GM13976 (cell line): ENCODE measurements at regions not wholly inside any gene's neighbourhood (a gene's known extent, or its start where the extent isn't known, plus 50 kb on each side); places are given as distances from the start of the nearest gene placed in this dataset.

Experiments used
- DNase-seq: peaks from one replicate; pipeline ENCODE4 v3.0.0; 2012; ENCODE audit warnings: low spot score
- CTCF ChIP-seq: IDR thresholded peaks from 2 replicates; pipeline ENCODE4 v1.5.1; 2012; ENCODE audit warnings: borderline replicate concordance, mild to moderate bottlenecking; ENCODE audit not compliant: insufficient read depth; ENCODE audit errors: extremely low read depth, missing control alignments, control extremely low read depth
- in situ Hi-C: fragments of 300-500 bp; cut with MboI; formaldehyde crosslinking; loops from one replicate; pipeline ENCODE4 v1.12.0; 2022; ENCODE audit warnings: low sequenced_read_pairs, mixed read lengths, inconsistent platforms; ENCODE audit not compliant: unreplicated experiment

DNA sequence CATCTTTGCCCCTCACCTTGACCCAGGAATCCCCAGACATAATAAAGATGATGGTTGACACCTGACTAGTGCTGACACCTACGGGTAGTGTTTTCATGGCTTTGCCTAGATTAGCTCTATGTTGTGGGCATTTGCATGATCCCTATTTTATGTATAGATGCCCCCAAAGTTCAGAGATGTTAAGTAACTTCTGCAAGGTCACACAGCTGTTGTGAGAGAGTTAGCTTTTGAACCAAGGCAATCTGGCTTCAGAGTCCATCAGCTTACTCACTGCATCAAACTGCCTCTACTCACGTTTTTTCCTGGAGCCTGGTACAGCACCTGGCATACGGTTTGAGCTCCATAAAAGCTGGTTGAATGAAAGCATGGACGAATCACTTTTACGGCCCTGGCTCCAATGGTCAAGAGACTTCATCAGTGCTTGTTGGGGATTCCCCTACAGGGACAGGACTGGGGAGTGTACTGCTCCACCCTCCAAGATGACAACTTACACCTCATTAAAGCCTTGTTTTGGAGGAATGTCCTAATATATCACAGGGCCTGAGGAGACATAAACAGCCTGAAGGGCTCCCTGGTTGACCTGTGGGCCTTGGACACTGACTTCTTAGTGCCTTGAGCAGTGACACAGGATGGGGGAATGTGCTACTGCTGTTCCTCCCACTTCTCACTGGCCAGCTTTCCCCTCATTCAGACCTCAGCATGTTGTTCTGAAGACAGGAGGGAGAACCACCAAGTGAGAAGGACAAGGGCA, 193.2 kb upstream of the ASIC2 start:
- no peak for TF ChIP-seq CTCF
- in situ Hi-C loops: no loop called here
- no peak for DNase-seq

DNA sequence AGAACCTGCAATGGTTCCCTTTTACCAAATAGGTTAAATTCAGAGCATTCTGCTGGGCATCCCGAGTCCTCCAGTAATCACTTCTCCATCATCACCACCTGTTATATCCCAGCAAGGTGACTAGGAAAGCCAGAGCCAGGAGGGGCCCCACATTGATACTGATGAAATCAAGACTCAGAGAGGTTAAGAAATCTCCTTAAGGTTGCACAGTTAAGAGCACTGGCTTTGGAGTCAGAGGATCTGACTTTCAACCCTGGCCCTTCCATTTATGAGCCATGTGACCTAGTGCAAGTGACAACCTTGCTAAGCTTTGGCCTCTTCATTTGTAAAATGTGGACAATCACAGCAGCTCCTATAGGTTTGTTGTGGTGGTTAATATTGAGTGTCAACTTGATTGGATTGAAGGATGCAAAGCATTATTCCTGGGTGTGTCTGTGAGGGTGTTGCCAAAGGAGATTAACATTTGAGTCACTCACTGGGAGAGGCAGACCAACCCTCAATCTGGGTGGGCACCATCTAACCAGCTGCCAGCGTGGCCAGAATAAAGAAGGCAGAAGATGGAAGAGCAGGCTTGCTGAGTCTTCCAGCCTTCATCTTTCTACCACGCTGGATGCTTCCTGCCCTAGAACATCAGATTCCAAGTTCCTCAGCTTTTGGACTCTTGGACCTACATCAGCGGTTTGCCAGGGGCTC, 194.2 kb upstream of the ASIC2 start:
- DNase-seq: no peak
- in situ Hi-C loops: no loop called here
- TF ChIP-seq CTCF: no peak

DNA sequence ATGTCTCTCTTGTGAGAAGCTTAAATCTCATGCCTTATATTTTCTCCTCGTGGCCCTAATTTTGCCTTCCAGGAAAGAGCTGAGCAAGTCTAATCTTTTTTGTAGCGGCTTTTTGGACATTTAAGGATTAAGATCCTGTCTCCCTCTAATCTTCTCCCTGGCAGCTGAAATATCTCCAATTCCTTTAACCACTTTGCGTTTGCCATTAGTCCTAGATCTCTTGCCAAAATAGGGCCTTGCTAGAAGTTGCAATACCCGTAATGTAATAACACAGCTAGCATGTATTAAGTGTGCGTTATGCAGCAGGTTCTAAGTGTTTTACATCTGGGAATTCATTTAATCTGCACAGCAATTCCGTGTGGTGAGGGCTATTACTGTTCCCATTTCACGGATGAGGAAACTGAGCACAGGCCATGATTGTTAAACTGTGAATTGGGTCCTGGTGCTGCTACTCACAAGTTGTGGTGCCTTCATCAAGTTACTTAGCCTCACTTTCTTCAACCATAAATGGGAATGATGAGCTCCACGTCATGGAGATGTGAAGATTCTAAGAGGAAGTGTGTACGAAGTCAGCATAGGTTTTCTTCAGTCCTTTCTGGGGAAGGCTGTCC, 198.9 kb upstream of the ASIC2 start:
- in situ Hi-C loops: no loop called here
- no peak for TF ChIP-seq CTCF
- DNase-seq: no peak

GRCh38 chr17:33492731-33493265, 199.7 kb upstream of the ASIC2 start:
- in situ Hi-C loops: no loop called here
- DNase-seq: no peak
- TF ChIP-seq CTCF: no peak

DNA sequence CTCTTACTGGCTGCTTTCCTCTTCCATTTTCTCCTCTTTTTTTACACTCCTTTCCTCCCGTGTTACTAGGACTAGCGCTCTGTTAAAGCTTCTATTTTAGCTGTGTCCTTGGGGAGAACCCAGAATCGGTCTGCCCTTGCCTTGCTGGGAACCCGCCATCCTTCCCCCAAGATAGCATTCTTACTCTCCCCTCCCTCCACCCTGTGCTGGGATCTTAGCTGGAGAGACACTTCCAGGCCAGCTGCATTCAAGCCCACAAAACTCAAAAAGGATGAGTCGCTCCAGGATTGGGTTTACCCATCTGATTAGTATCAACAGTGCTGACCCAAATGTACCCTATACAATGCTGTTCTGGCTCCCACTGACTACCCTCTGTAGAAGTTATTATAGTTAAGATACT, 200.5 kb upstream of the ASIC2 start:
- in situ Hi-C loops: no loop called here
- no peak for TF ChIP-seq CTCF
- DNase-seq: no peak

GRCh38 chr17:33494151-33494550, 201.1 kb upstream of the ASIC2 start:
- DNase-seq: no peak
- no peak for TF ChIP-seq CTCF
- in situ Hi-C loops: no loop called here
